NCI-H82 (cell line): ENCODE measurements at regions not wholly inside any gene's neighbourhood (a gene's known extent, or its start where the extent isn't known, plus 50 kb on each side); places are given as distances from the start of the nearest gene placed in this dataset.

Experiments
- DNase-seq: peaks from one replicate; lab custom pipeline; 2025; lab: John Stamatoyannopoulos, UW

- no peak for DNase-seq
These were observed 298.4 kb downstream of the TLE1 start for GRCh38 chr9:81390792-81391456.

- DNase-seq = no peak
These were observed 299.8 kb downstream of the TLE1 start for GRCh38 chr9:81389569-81389993.

- DNase-seq = no peak
These were observed 300.5 kb downstream of the TLE1 start for GRCh38 chr9:81388831-81389230.

- peak; percentile 40 for DNase-seq
These were observed 301.8 kb downstream of the TLE1 start for GRCh38 chr9:81387360-81388106.

- no peak for DNase-seq
These were observed 304.4 kb downstream of the TLE1 start for GRCh38 chr9:81384911-81385310.

- no peak for DNase-seq
These were observed 307.1 kb downstream of the TLE1 start for GRCh38 chr9:81382281-81382680.

- no peak for DNase-seq
These were observed 307.7 kb downstream of the TLE1 start for GRCh38 chr9:81381694-81382093.

GRCh38 chr9:81380504-81381359 lies 308.6 kb downstream of the TLE1 start:
- DNase-seq = no peak

- no peak for DNase-seq
These were observed 309.7 kb downstream of the TLE1 start for GRCh38 chr9:81379655-81380054.

GRCh38 chr9:81377921-81378320 lies 311.4 kb downstream of the TLE1 start:
- DNase-seq = no peak

GRCh38 chr9:81377320-81377719 lies 312.0 kb downstream of the TLE1 start:
- no peak for DNase-seq

- no peak for DNase-seq
These were observed 313.9 kb downstream of the TLE1 start for GRCh38 chr9:81375187-81376100.

- DNase-seq = no peak
These were observed 314.7 kb downstream of the TLE1 start for GRCh38 chr9:81374459-81375186.

- DNase-seq = peak; percentile 12
These were observed 316.1 kb downstream of the TLE1 start for GRCh38 chr9:81373294-81373693.

GRCh38 chr9:81372628-81373191 lies 316.6 kb downstream of the TLE1 start:
- DNase-seq = no peak

- no peak for DNase-seq
These were observed 317.5 kb downstream of the TLE1 start for GRCh38 chr9:81371824-81372223.

- no peak for DNase-seq
These were observed 318.7 kb downstream of the TLE1 start for GRCh38 chr9:81370650-81371049.

- no peak for DNase-seq
These were observed 319.3 kb downstream of the TLE1 start for GRCh38 chr9:81370096-81370495.

- no peak for DNase-seq
These were observed 320.2 kb downstream of the TLE1 start for GRCh38 chr9:81369121-81369520.

- no peak for DNase-seq
These were observed 325.3 kb downstream of the TLE1 start for GRCh38 chr9:81363916-81364480.
